ENCODE measurements at regions not wholly inside any gene's neighbourhood (a gene's known extent, or its start where the extent isn't known, plus 50 kb on each side); places are given as distances from the start of the nearest gene placed in this dataset.

DNA sequence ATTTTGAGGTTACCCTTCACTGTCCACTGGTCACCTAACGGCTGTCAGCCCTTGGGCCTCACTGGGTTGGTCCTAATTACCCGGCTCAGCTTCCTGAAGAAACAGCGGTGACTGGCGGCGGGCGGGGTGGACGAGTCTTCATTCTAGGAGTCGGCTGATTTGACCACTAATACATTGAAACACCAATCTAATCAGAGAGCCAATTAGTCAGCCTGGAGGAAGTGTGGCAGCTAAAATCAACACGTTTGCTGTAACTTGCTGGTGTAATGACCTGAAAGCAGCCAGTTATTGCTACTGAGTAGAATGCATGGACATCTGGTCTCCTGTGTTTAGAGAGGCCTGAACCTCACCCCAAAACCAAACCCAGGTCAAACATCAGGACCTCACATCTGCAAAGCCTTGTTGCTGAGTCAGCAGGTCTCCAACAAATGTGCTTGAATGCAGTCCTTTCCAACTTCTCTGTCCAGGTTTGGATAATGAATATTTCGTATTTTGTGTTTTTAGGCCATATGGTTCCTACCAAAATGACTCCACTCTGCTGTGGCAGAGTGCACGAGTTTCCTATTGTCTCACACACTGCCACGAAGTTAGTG lies 496.4 kb downstream of the BRD1 start:
- no peak for DNase-seq (ENCODE audit: low spot score)
- H2BK120ac ChIP-seq (ENCODE audit: low read depth, low read length) = no peak overlapping the region
- H3K9me3 ChIP-seq (replicated peaks in 1 of 2; ENCODE audit: control insufficient read depth in 2 of 2, insufficient read depth in 1 of 2, low read depth in 1 of 2, low read length in 2 of 2) = peaks cover 0 to 8% of the 10 kb centered on the region in 2 donors
- H4K91ac ChIP-seq (ENCODE audit: low read depth, low read length, poor library complexity) = no peak overlapping the region
- H3K4me1 ChIP-seq (ENCODE audit: control insufficient read depth in 2 of 2, insufficient read depth in 1 of 2, low read depth in 1 of 2, low read length in 2 of 2) = peaks cover 0 to 10% of the 10 kb centered on the region in 2 donors
- H3K27ac ChIP-seq (replicated peaks; ENCODE audit: low read length) = no peak overlapping the region
- H3K18ac ChIP-seq (ENCODE audit: low read length) = no peak overlapping the region
- no peak overlapping the region for H2BK12ac ChIP-seq (ENCODE audit: low read length)
- no peaks in the 10 kb centered on the region for H3K36me3 ChIP-seq (replicated peaks in 1 of 2; ENCODE audit: control insufficient read depth in 2 of 2, insufficient read depth in 2 of 2, low read length in 2 of 2)
- no peak overlapping the region for H3K14ac ChIP-seq (ENCODE audit: low read length)
- H2BK5ac ChIP-seq (ENCODE audit: low read length) = no peak overlapping the region
- no peak overlapping the region for H3K9ac ChIP-seq (ENCODE audit: low read depth, low read length, poor library complexity)
- no peak overlapping the region for H4K8ac ChIP-seq (ENCODE audit: low read depth, low read length)
- H3K4me2 ChIP-seq (ENCODE audit: insufficient read depth, low read length, poor library complexity, severe bottlenecking) = no peak overlapping the region
- H3K4me3 ChIP-seq (ENCODE audit: low read length in 2 of 2) = no peak overlapping the region
- no peaks in the 10 kb centered on the region for H3K79me1 ChIP-seq (ENCODE audit: low read depth, low read length)
- H2AK5ac ChIP-seq (ENCODE audit: low read depth, low read length) = no peak overlapping the region
- H3K4ac ChIP-seq (ENCODE audit: low read length) = no peak overlapping the region
- H3K23ac ChIP-seq (ENCODE audit: low read depth, low read length, poor library complexity) = no peak overlapping the region
- H2BK15ac ChIP-seq (ENCODE audit: low read length) = no peak overlapping the region
- no CpG with 5 or more reads among the region's 12 CpGs for WGBS, 2 donors (ENCODE audit: extremely low coverage in 2 of 2, insufficient read length in 2 of 2, insufficient replicate concordance in 1 of 2)
- no peaks in the 10 kb centered on the region for H3K27me3 ChIP-seq (ENCODE audit: control insufficient read depth in 3 of 3, insufficient read depth in 3 of 3, low read depth in 1 of 3, low read length in 3 of 3)
- H2AFZ ChIP-seq (ENCODE audit: low read length) = no peak overlapping the region

DNA sequence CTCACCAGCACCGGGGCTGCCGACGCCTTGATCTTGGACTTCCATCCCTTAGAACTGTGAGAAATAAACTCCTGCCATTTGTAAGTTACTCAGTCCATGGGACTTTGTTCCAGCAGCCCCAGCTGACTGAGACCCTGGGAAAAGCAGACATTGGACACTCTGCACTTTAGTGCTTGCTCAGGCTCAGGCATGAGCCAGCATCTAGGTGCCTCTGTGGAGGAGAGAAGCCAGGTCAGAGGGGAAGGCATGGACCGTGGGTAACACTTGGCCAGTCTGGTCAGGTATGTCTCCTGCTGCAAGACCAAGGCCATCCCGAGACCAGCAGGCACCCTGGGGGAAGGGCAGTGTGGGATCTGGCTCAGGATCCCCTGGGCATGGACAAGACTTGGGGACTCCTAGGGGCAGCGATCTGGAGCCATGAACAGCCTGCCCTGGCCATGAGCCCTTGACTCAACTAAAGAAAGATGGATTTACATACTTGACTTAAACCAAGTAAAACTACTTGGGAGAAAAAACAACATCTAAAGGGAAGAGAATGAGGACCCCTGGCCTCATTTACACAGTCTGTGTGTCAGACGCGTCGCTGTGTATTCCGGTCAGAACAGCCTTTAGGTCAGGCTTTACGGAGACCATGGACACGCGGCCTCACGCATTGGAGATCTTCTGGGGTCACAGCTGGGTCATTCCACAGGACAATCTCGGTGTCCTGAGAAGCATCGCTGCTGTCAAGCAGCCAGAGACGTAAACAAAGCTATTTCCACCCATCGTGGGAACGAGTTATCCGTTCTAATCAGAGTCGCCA lies 497.1 kb downstream of the BRD1 start:
- Histone ChIP-seq H2AK5ac (ENCODE audit: low read depth, low read length) (no peak overlapping the region), H2BK12ac (ENCODE audit: low read length) (no peak overlapping the region), H2BK5ac (ENCODE audit: low read length) (no peak overlapping the region), H3K4me2 (ENCODE audit: insufficient read depth, low read length, poor library complexity, severe bottlenecking) (no peak overlapping the region), H2AFZ (ENCODE audit: low read length) (no peak overlapping the region), H3K9me3 (replicated peaks in 1 of 2; ENCODE audit: control insufficient read depth in 2 of 2, insufficient read depth in 1 of 2, low read depth in 1 of 2, low read length in 2 of 2) (peaks cover 0 to 8% of the 10 kb centered on the region in 2 donors), H4K91ac (ENCODE audit: low read depth, low read length, poor library complexity) (no peak overlapping the region), H3K27ac (replicated peaks; ENCODE audit: low read length) (no peak overlapping the region), H3K14ac (ENCODE audit: low read length) (no peak overlapping the region), H3K23ac (ENCODE audit: low read depth, low read length, poor library complexity) (no peak overlapping the region), H2BK120ac (ENCODE audit: low read depth, low read length) (no peak overlapping the region), H3K18ac (ENCODE audit: low read length) (no peak overlapping the region), H3K9ac (ENCODE audit: low read depth, low read length, poor library complexity) (no peak overlapping the region), H2BK15ac (ENCODE audit: low read length) (no peak overlapping the region), H3K27me3 (ENCODE audit: control insufficient read depth in 3 of 3, insufficient read depth in 3 of 3, low read depth in 1 of 3, low read length in 3 of 3) (no peaks in the 10 kb centered on the region), H3K4ac (ENCODE audit: low read length) (no peak overlapping the region), H3K4me3 (ENCODE audit: low read length in 2 of 2) (no peak overlapping the region), H3K36me3 (replicated peaks in 1 of 2; ENCODE audit: control insufficient read depth in 2 of 2, insufficient read depth in 2 of 2, low read length in 2 of 2) (no peaks in the 10 kb centered on the region), H4K8ac (ENCODE audit: low read depth, low read length) (no peak overlapping the region), H3K79me1 (ENCODE audit: low read depth, low read length) (no peaks in the 10 kb centered on the region), H3K4me1 (ENCODE audit: control insufficient read depth in 2 of 2, insufficient read depth in 1 of 2, low read depth in 1 of 2, low read length in 2 of 2) (peaks cover 0 to 10% of the 10 kb centered on the region in 2 donors)
- DNase-seq (ENCODE audit: low spot score) = no peak
- WGBS, 2 donors (ENCODE audit: extremely low coverage in 2 of 2, insufficient read length in 2 of 2, insufficient replicate concordance in 1 of 2) = no CpG with 5 or more reads among the region's 21 CpGs

DNA sequence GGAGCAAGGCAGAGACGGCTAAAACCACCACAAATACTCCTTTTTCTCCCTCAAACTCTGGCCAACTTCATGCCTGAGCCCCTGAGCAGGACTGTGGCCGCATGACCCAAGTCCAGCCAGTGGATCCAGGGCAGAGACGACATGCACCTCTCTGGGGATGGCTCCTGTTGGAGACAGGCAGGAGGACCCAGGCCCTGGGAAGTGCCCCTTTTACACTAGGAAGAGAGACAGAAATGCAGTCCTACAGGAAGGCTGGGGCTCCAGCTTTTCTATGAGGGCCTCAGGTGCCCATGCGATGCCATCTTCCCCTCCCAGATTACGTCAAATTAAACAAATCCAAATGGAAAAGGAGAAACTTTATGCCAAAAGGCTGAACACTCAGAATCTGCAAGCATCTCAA lies 498.0 kb downstream of the BRD1 start:
- Histone ChIP-seq H3K27me3 (ENCODE audit: control insufficient read depth in 3 of 3, insufficient read depth in 3 of 3, low read depth in 1 of 3, low read length in 3 of 3) (no peaks in the 10 kb centered on the region), H3K27ac (replicated peaks; ENCODE audit: low read length) (no peak overlapping the region), H4K91ac (ENCODE audit: low read depth, low read length, poor library complexity) (no peak overlapping the region), H3K14ac (ENCODE audit: low read length) (no peak overlapping the region), H3K36me3 (replicated peaks in 1 of 2; ENCODE audit: control insufficient read depth in 2 of 2, insufficient read depth in 2 of 2, low read length in 2 of 2) (no peaks in the 10 kb centered on the region), H3K9me3 (replicated peaks in 1 of 2; ENCODE audit: control insufficient read depth in 2 of 2, insufficient read depth in 1 of 2, low read depth in 1 of 2, low read length in 2 of 2) (peaks cover 0 to 8% of the 10 kb centered on the region in 2 donors), H3K79me1 (ENCODE audit: low read depth, low read length) (no peaks in the 10 kb centered on the region), H2BK12ac (ENCODE audit: low read length) (no peak overlapping the region), H2AFZ (ENCODE audit: low read length) (no peak overlapping the region), H2AK5ac (ENCODE audit: low read depth, low read length) (no peak overlapping the region), H3K4ac (ENCODE audit: low read length) (no peak overlapping the region), H4K8ac (ENCODE audit: low read depth, low read length) (no peak overlapping the region), H3K9ac (ENCODE audit: low read depth, low read length, poor library complexity) (no peak overlapping the region), H3K23ac (ENCODE audit: low read depth, low read length, poor library complexity) (no peak overlapping the region), H3K4me2 (ENCODE audit: insufficient read depth, low read length, poor library complexity, severe bottlenecking) (no peak overlapping the region), H3K4me1 (ENCODE audit: control insufficient read depth in 2 of 2, insufficient read depth in 1 of 2, low read depth in 1 of 2, low read length in 2 of 2) (peaks cover 0 to 6% of the 10 kb centered on the region in 2 donors), H3K18ac (ENCODE audit: low read length) (no peak overlapping the region), H2BK120ac (ENCODE audit: low read depth, low read length) (no peak overlapping the region), H3K4me3 (ENCODE audit: low read length in 2 of 2) (no peak overlapping the region), H2BK15ac (ENCODE audit: low read length) (no peak overlapping the region), H2BK5ac (ENCODE audit: low read length) (no peak overlapping the region)
- no peak for DNase-seq (ENCODE audit: low spot score)
- no CpG with 5 or more reads among the region's 5 CpGs for WGBS, 2 donors (ENCODE audit: extremely low coverage in 2 of 2, insufficient read length in 2 of 2, insufficient replicate concordance in 1 of 2)

DNA sequence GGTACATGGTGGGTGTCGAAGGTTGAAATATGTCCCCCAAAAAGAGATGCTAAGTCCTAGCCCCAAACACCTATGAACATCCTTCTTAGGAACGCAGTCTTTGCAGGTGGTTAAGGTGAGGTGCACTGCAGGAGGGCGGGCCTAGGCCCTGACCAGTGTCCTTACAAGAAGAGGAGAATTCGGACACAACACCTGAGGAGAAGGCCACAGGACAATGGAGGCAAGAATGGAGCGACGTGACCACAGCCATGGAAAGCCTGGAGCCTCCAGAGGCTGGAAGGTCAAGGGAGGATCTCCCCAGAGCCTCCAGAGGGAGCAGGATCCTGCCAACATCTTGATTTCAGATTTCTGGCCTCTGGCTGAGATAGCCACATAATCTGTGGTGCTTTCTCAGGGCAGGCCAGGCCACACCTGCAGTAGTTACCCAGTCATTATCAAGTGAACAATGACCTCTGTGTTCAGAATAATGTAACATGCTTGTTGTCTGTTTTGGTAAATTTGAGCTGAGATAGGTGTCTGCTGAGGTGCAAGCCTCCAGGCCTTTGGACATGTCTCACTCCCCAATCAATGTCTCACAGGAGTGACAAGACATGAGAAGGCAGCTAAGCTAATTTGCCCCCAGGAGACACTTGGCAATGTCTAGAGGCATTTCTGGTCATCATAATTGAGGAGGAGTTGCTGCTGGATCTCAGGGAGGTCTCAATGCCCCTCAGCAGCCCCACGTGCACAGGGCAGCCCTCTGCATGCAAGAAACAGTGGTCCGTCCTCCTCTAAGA lies 498.9 kb downstream of the BRD1 start:
- no CpG with 5 or more reads among the region's 8 CpGs for WGBS, 2 donors (ENCODE audit: extremely low coverage in 2 of 2, insufficient read length in 2 of 2, insufficient replicate concordance in 1 of 2)

More for the DNA sequence above, 498.9 kb downstream of the BRD1 start:
- no peak overlapping the region for H2BK120ac ChIP-seq (ENCODE audit: low read depth, low read length)
- no peak overlapping the region for H3K23ac ChIP-seq (ENCODE audit: low read depth, low read length, poor library complexity)
- H3K14ac ChIP-seq (ENCODE audit: low read length) = peak overlapping the region; percentile 3
- no peak overlapping the region for H2BK5ac ChIP-seq (ENCODE audit: low read length)
- no peak overlapping the region for H4K8ac ChIP-seq (ENCODE audit: low read depth, low read length)
- H3K4ac ChIP-seq (ENCODE audit: low read length) = no peak overlapping the region
- H3K4me2 ChIP-seq (ENCODE audit: insufficient read depth, low read length, poor library complexity, severe bottlenecking) = no peak overlapping the region
- H3K18ac ChIP-seq (ENCODE audit: low read length) = no peak overlapping the region
- no peak overlapping the region for H3K4me3 ChIP-seq (ENCODE audit: low read length in 2 of 2)
- no peak overlapping the region for H4K91ac ChIP-seq (ENCODE audit: low read depth, low read length, poor library complexity)
- no peaks in the 10 kb centered on the region for H3K36me3 ChIP-seq (replicated peaks in 1 of 2; ENCODE audit: control insufficient read depth in 2 of 2, insufficient read depth in 2 of 2, low read length in 2 of 2)
- peaks cover 0 to 1% of the 10 kb centered on the region in 2 donors for H3K4me1 ChIP-seq (ENCODE audit: control insufficient read depth in 2 of 2, insufficient read depth in 1 of 2, low read depth in 1 of 2, low read length in 2 of 2)
- H3K79me1 ChIP-seq (ENCODE audit: low read depth, low read length) = no peaks in the 10 kb centered on the region
- peaks cover 0 to 8% of the 10 kb centered on the region in 2 donors for H3K9me3 ChIP-seq (replicated peaks in 1 of 2; ENCODE audit: control insufficient read depth in 2 of 2, insufficient read depth in 1 of 2, low read depth in 1 of 2, low read length in 2 of 2)
- no peak overlapping the region for H2AFZ ChIP-seq (ENCODE audit: low read length)
- H2BK12ac ChIP-seq (ENCODE audit: low read length) = no peak overlapping the region
- H3K9ac ChIP-seq (ENCODE audit: low read depth, low read length, poor library complexity) = no peak overlapping the region
- peaks cover 0 to 1% (median 0%) of the 10 kb centered on the region in 3 experiments for H3K27me3 ChIP-seq (ENCODE audit: control insufficient read depth in 3 of 3, insufficient read depth in 3 of 3, low read depth in 1 of 3, low read length in 3 of 3)
- H3K27ac ChIP-seq (replicated peaks; ENCODE audit: low read length) = no peak overlapping the region
- no peak overlapping the region for H2BK15ac ChIP-seq (ENCODE audit: low read length)
- no peak overlapping the region for H2AK5ac ChIP-seq (ENCODE audit: low read depth, low read length)
- DNase-seq (ENCODE audit: low spot score) = no peak
